K562 (cell line): ENCODE measurements at regions not wholly inside any gene's neighbourhood (a gene's known extent, or its start where the extent isn't known, plus 50 kb on each side); places are given as distances from the start of the nearest gene placed in this dataset.

Source experiments
- ATAC-seq: fragments of 200-7000 bp; cut with Tn5 transposase; 3 replicates; pipeline ENCODE4 v1.9.1; 2020; ENCODE audit warnings: moderate library complexity
- BruUV-seq: library from RNA; stranded (reverse); fragments of 400-500 nt; replicated peaks from 2 replicates; lab custom pipeline; 2021; lab: Mats Ljungman, UMichigan
- CTCF ChIA-PET: fragments of 300-600 bp; formaldehyde crosslinking; extraction: SDS; loops from one replicate; lab custom pipeline; 2021; ENCODE audit warnings: low intra/inter-chr PET ratio; lab: Yijun Ruan, JAX
- POLR2A ChIA-PET: fragments of 300-600, 350-650 bp; sonication (Branson Sonifier 250); formaldehyde crosslinking; extraction: SDS; loops from one replicate; lab custom pipeline; 2021; ENCODE audit warnings: antibody characterized with exemption, inconsistent platforms; lab: Yijun Ruan, JAX
- DNase-seq, 4 experiments: peaks; one replicate each; pipeline versions ENCODE4 v3.0.0 to v3.0.0-alpha.2; 2011 to 2018; ENCODE audit warnings: low spot score in 3 of 4, mixed read lengths in 3 of 4; ENCODE audit errors: extremely low read depth in 1 of 4
- FAIRE-seq: peaks from 2 replicates; lab custom pipeline; 2011; peaks lifted over from hg19 to GRCh38; lab: Jason Lieb, UNC
- H2AFZ ChIP-seq: 2 replicates; pipeline ENCODE4 v1.6.0; 2011; ENCODE audit warnings: low read depth, low read length, control low read depth, inconsistent platforms
- H3K27ac ChIP-seq: fragments of 200-600 bp; 3 replicates; pipeline ENCODE4 v1.8.0; 2011; ENCODE audit warnings: low read depth, mild to moderate bottlenecking, control low read depth, inconsistent platforms, low read length, moderate library complexity, mixed read lengths; ENCODE audit errors: extremely low read depth
- H3K27me3 ChIP-seq, 2 experiments: fragments of 300-600 bp in 1 of 2; 2 replicates in 1 of 2; 3 replicates in 1 of 2; pipeline versions ENCODE4 v1.6.0 to v1.8.0; 2011; ENCODE audit warnings: inconsistent platforms in 2 of 2, low read length in 2 of 2, mild to moderate bottlenecking in 1 of 2, mixed read lengths in 1 of 2, moderate library complexity in 1 of 2; ENCODE audit not compliant: control insufficient read depth in 2 of 2, insufficient read depth in 2 of 2
- H3K36me3 ChIP-seq: fragments of 300-600 bp; 3 replicates; pipeline ENCODE4 v1.8.0; 2011; ENCODE audit warnings: mild to moderate bottlenecking, low read length, inconsistent platforms; ENCODE audit not compliant: control insufficient read depth, insufficient read depth
- H3K4me1 ChIP-seq, 2 experiments: fragments of 200-600 bp in 1 of 2; replicated peaks in 1 of 2; 2 replicates in 1 of 2; 3 replicates in 1 of 2; pipeline versions ENCODE4 v1.5.1 to v1.8.0; 2011; ENCODE audit warnings: inconsistent platforms in 2 of 2, low read length in 2 of 2, mild to moderate bottlenecking in 1 of 2, mixed read lengths in 1 of 2, moderate library complexity in 1 of 2; ENCODE audit not compliant: control insufficient read depth in 2 of 2, insufficient read depth in 2 of 2
- H3K4me2 ChIP-seq: 2 replicates; pipeline ENCODE4 v1.6.1; 2011; ENCODE audit warnings: low read length, control low read depth, inconsistent platforms, mixed read lengths; ENCODE audit not compliant: insufficient read depth
- H3K4me3 ChIP-seq: fragments of 200-600 bp; sonication (generic), shearing (Covaris generic); 2 replicates; pipeline ENCODE4 v1.5.1; 2016; ENCODE audit warnings: control low read depth, inconsistent platforms
- H3K79me2 ChIP-seq: fragments of 200-600 bp; 3 replicates; pipeline ENCODE4 v1.8.0; 2011; ENCODE audit warnings: low read length, inconsistent platforms; ENCODE audit not compliant: control insufficient read depth, insufficient read depth
- H3K9ac ChIP-seq, 2 experiments: 2 replicates each; pipeline versions ENCODE4 v1.6.0 to v1.6.1; 2011; ENCODE audit warnings: low read depth in 2 of 2, low read length in 2 of 2, control low read depth in 1 of 2, inconsistent platforms in 1 of 2, mild to moderate bottlenecking in 1 of 2, mixed read lengths in 1 of 2; ENCODE audit not compliant: insufficient read depth in 1 of 2
- H3K9me1 ChIP-seq: one replicate; pipeline ENCODE4 v1.6.0; 2011; ENCODE audit warnings: inconsistent platforms, mild to moderate bottlenecking, low read length, moderate library complexity; ENCODE audit not compliant: control insufficient read depth, insufficient read depth
- H3K9me3 ChIP-seq: replicated peaks from 2 replicates; pipeline ENCODE4 v1.5.1; 2011; ENCODE audit warnings: low read depth, low read length, inconsistent platforms; ENCODE audit not compliant: control insufficient read depth, insufficient read depth
- H4K20me1 ChIP-seq: replicated peaks from 2 replicates; pipeline ENCODE4 v1.6.1; 2011; ENCODE audit warnings: low read length, inconsistent platforms, mixed read lengths; ENCODE audit not compliant: control insufficient read depth, insufficient read depth
- NFE2 ChIP-seq: IDR thresholded peaks from 2 replicates; pipeline ENCODE4 v1.6.1; 2014; ENCODE audit warnings: antibody characterized with exemption, low read depth
- U2AF1 ChIP-seq: fragments of 200-400 bp; formaldehyde crosslinking; optimal IDR thresholded peaks from 2 replicates; pipeline ENCODE3; 2017; ENCODE audit warnings: mild to moderate bottlenecking, low read depth, low read length, moderate library complexity
- WGBS: fragments of 100-300 bp; shearing (Covaris generic); methylation state at CpG from one replicate; pipeline ENCODE4 v1.1.6; 2016; ENCODE audit warnings: low coverage, mixed read lengths; ENCODE audit not compliant: insufficient coverage; ENCODE audit errors: missing lambda C conversion rate; 5-methylcytosine and 5-hydroxymethylcytosine counted together
- in situ Hi-C: fragments of 300-500 bp; cut with MboI; formaldehyde crosslinking; loops from 4 replicates; pipeline ENCODE4 v1.15.0; 2018; ENCODE audit warnings: inconsistent platforms, mixed read lengths
- intact Hi-C: fragments of 100-400 bp; cut with micrococcal nuclease; formaldehyde crosslinking; loops from 2 replicates; pipeline ENCODE4 v1.14.2; 2022
- TF ChIP-seq, protein P1 (sequence below): fragments of 250-450 bp; sonication (Bioruptor Pico); IDR thresholded peaks from 2 replicates; pipeline ENCODE4 v1.4.0; 2020; ENCODE audit warnings: mild to moderate bottlenecking, moderate library complexity

DNA sequence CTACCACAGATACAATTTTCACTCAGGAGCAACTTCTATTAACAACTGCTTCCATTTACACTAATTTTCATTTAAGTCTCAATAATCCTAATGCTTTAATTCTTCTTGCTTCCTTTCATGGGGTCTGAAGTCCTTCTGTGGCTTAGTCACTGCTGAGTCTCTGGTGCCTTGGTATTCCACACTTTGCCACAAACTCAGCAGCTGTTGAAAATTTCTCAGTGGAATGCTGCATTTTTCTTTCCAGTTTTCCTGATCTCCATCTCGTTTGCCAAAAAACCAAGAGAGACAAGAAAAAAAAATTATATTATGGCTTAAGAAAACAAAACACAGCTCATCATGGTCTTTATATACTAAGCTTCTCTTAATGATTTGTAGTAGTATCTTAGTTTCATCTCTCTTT, 269.2 kb upstream of the AZI2 start:
- intact Hi-C loops, result no loop called here
- no peak for ATAC-seq
- 6% methylated on average over 1 of the region's 1 CpG for WGBS
- Histone ChIP-seq H3K36me3 (no peaks in the 10 kb centered on the region), H2AFZ (no peak overlapping the region)
- TF ChIP-seq NFE2, result no peak
- TF ChIP-seq U2AF1, result no peak
- TF ChIP-seq, protein P1, sequence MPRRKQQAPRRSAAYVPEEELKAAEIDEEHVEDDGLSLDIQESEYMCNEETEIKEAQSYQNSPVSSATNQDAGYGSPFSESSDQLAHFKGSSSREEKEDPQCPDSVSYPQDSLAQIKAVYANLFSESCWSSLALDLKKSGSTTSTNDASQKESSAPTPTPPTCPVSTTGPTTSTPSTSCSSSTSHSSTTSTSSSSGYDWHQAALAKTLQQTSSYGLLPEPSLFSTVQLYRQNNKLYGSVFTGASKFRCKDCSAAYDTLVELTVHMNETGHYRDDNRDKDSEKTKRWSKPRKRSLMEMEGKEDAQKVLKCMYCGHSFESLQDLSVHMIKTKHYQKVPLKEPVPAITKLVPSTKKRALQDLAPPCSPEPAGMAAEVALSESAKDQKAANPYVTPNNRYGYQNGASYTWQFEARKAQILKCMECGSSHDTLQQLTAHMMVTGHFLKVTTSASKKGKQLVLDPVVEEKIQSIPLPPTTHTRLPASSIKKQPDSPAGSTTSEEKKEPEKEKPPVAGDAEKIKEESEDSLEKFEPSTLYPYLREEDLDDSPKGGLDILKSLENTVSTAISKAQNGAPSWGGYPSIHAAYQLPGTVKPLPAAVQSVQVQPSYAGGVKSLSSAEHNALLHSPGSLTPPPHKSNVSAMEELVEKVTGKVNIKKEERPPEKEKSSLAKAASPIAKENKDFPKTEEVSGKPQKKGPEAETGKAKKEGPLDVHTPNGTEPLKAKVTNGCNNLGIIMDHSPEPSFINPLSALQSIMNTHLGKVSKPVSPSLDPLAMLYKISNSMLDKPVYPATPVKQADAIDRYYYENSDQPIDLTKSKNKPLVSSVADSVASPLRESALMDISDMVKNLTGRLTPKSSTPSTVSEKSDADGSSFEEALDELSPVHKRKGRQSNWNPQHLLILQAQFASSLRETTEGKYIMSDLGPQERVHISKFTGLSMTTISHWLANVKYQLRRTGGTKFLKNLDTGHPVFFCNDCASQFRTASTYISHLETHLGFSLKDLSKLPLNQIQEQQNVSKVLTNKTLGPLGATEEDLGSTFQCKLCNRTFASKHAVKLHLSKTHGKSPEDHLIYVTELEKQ (CRISPR knock-in tag), result no peak
- TF ChIP-seq, all 486 proteins: peak for 0
- no peak for DNase-seq
- Histone ChIP-seq H3K9me3 (no peaks in the 10 kb centered on the region), H4K20me1 (no peaks in the 10 kb centered on the region), H3K9me1 (no peaks in the 10 kb centered on the region), H3K79me2 (no peaks in the 10 kb centered on the region), H3K4me2 (no peak overlapping the region), H3K27me3 (no peaks in the 10 kb centered on the region), H3K27ac (no peak overlapping the region), H3K4me1 (no peaks in the 10 kb centered on the region), H3K9ac (no peak overlapping the region), H3K4me3 (no peak overlapping the region)
- no TSS peak for BruUV-seq
- ChIA-PET POLR2A (no interaction called here), CTCF (no interaction called here)
- FAIRE-seq, result no peak
- in situ Hi-C loops, result no loop called here
